ENCODE measurements at regions not wholly inside any gene's neighbourhood (a gene's known extent, or its start where the extent isn't known, plus 50 kb on each side); places are given as distances from the start of the nearest gene placed in this dataset.

DNA sequence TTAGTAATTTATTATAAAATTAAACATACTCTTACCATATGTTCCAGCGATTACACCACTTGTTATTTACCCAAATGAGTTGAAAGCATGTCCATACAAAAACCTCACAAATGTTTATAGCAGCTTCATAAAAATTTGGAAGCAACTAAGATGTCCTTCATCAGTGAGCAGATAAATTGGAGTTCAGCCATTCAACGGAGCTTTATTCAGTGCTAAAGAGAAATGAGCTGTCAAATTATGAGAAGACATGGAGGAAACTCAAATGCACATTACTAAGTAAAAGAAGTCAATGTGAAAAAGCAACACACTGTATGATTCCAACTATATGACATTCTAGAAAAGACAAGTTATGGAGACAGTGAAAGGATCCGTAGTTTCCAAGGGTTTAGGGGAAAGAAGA is 606.7 kb upstream of the TMPRSS15 start:
- TF ChIP-seq, protein P1, sequence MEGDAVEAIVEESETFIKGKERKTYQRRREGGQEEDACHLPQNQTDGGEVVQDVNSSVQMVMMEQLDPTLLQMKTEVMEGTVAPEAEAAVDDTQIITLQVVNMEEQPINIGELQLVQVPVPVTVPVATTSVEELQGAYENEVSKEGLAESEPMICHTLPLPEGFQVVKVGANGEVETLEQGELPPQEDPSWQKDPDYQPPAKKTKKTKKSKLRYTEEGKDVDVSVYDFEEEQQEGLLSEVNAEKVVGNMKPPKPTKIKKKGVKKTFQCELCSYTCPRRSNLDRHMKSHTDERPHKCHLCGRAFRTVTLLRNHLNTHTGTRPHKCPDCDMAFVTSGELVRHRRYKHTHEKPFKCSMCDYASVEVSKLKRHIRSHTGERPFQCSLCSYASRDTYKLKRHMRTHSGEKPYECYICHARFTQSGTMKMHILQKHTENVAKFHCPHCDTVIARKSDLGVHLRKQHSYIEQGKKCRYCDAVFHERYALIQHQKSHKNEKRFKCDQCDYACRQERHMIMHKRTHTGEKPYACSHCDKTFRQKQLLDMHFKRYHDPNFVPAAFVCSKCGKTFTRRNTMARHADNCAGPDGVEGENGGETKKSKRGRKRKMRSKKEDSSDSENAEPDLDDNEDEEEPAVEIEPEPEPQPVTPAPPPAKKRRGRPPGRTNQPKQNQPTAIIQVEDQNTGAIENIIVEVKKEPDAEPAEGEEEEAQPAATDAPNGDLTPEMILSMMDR (IDR thresholded peaks at IDR 0.05; ENCODE audit: low read length), result no peak
- TF ChIP-seq EZH2 (optimal IDR thresholded peaks at IDR 0.05; ENCODE audit: low read depth, low read length), result no peak
- no peak for TF ChIP-seq EZH2phosphoT487 (IDR thresholded peaks at IDR 0.05; ENCODE audit: low read length)

Measured in MM.1S (cell line).